SU-DHL-6 (cell line): ENCODE measurements at regions not wholly inside any gene's neighbourhood (a gene's known extent, or its start where the extent isn't known, plus 50 kb on each side); places are given as distances from the start of the nearest gene placed in this dataset.

Source experiments
- CTCF ChIP-seq: fragments of 200-600 bp; sonication (generic); IDR thresholded peaks from one replicate; pipeline ENCODE4 v1.5.1; 2017; ENCODE audit warnings: antibody characterized with exemption, mild to moderate bottlenecking, low read length, moderate library complexity; ENCODE audit not compliant: insufficient read depth, poor library complexity, severe bottlenecking
- EZH2phosphoT487 ChIP-seq: fragments of 200-600 bp; sonication (generic), shearing (Covaris generic); conservative IDR thresholded peaks from 2 replicates; pipeline ENCODE4 v1.6.1; 2018; ENCODE audit warnings: mild to moderate bottlenecking, antibody characterized with exemption, low read length, moderate library complexity, mixed read lengths

GRCh38 chr1:29426701-29427279, 190.5 kb downstream of the PTPRU start:
- TF ChIP-seq CTCF (no peak), EZH2phosphoT487 (no peak)
